ENCODE measurements at regions not wholly inside any gene's neighbourhood (a gene's known extent, or its start where the extent isn't known, plus 50 kb on each side); places are given as distances from the start of the nearest gene placed in this dataset.

DNA sequence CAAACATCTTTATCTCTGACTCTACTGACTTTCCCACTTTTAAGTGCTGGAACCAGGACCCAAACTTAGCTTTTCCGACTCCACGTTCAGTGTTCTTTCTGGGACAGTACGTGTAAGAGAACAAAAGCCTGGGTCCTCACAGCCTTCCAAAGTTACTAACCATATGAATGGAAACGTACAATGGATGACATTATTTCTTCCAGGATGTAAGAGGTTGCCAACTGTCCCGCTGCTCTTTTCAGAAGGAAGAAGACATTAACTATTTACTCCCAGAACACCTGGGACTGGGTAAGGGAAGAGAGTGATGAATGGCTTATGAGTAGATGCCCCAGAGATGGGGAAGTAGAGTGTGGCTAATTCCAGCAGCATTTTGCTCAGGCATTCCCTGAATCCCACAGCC, 114.7 kb downstream of the TRAPPC11 start (continued):
- TF ChIP-seq, protein P1, sequence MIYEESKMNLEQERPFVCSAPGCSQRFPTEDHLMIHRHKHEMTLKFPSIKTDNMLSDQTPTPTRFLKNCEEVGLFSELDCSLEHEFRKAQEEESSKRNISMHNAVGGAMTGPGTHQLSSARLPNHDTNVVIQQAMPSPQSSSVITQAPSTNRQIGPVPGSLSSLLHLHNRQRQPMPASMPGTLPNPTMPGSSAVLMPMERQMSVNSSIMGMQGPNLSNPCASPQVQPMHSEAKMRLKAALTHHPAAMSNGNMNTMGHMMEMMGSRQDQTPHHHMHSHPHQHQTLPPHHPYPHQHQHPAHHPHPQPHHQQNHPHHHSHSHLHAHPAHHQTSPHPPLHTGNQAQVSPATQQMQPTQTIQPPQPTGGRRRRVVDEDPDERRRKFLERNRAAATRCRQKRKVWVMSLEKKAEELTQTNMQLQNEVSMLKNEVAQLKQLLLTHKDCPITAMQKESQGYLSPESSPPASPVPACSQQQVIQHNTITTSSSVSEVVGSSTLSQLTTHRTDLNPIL (CRISPR knock-in tag; IDR thresholded peaks at IDR 0.05), result no peak
- TF ChIP-seq MCM5 (IDR thresholded peaks at IDR 0.05; ENCODE audit: low read depth) (no peak), ZFX (CRISPR knock-in tag; IDR thresholded peaks at IDR 0.05) (no peak), U2AF2 (optimal IDR thresholded peaks at IDR 0.05; ENCODE audit: low read depth, low read length) (no peak), SMARCC2 (IDR thresholded peaks at IDR 0.05; ENCODE audit: low read depth) (no peak), ZNF584 (CRISPR knock-in tag; IDR thresholded peaks at IDR 0.05; ENCODE audit: low read depth) (no peak), SMARCE1 (IDR thresholded peaks at IDR 0.05) (no peak), SRSF1 (IDR thresholded peaks at IDR 0.05; ENCODE audit: low read depth, low read length) (no peak), SIX5 (IDR thresholded peaks at IDR 0.05; ENCODE audit: borderline replicate concordance in 1 of 2, insufficient read depth in 1 of 2, low read depth in 1 of 2, low read length in 2 of 2) (no peak)
- TF ChIP-seq, protein P2, sequence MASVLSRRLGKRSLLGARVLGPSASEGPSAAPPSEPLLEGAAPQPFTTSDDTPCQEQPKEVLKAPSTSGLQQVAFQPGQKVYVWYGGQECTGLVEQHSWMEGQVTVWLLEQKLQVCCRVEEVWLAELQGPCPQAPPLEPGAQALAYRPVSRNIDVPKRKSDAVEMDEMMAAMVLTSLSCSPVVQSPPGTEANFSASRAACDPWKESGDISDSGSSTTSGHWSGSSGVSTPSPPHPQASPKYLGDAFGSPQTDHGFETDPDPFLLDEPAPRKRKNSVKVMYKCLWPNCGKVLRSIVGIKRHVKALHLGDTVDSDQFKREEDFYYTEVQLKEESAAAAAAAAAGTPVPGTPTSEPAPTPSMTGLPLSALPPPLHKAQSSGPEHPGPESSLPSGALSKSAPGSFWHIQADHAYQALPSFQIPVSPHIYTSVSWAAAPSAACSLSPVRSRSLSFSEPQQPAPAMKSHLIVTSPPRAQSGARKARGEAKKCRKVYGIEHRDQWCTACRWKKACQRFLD (CRISPR knock-in tag; IDR thresholded peaks at IDR 0.05), result no peak
